Keratinocyte (primary cell): ENCODE measurements at regions not wholly inside any gene's neighbourhood (a gene's known extent, or its start where the extent isn't known, plus 50 kb on each side); places are given as distances from the start of the nearest gene placed in this dataset.

Experiments
- DNase-seq: peaks from one replicate; pipeline ENCODE4 v3.0.0-alpha.2; 2011; ENCODE audit warnings: low read depth, missing footprints, low spot score
- FAIRE-seq: peaks from 2 replicates; lab custom pipeline; 2011; peaks lifted over from hg19 to GRCh38; lab: Jason Lieb, UNC
- H2AFZ ChIP-seq: 2 replicates; pipeline ENCODE4 v1.6.0; 2012; ENCODE audit warnings: low read length, control low read depth, inconsistent platforms; ENCODE audit not compliant: control insufficient read depth
- H3K27ac ChIP-seq: 2 replicates; pipeline ENCODE4 v1.5.1; 2011; ENCODE audit warnings: low read length; ENCODE audit not compliant: control insufficient read depth, insufficient read depth
- H3K27me3 ChIP-seq: 3 replicates; pipeline ENCODE4 v1.6.0; 2011; ENCODE audit warnings: low read length; ENCODE audit not compliant: control insufficient read depth, insufficient read depth; ENCODE audit errors: extremely low read depth
- H3K36me3 ChIP-seq, 2 experiments: 2 replicates in 1 of 2; 3 replicates in 1 of 2; pipeline ENCODE4 v1.5.1; 2011; ENCODE audit warnings: low read length in 2 of 2, mild to moderate bottlenecking in 1 of 2; ENCODE audit not compliant: control insufficient read depth in 2 of 2, insufficient read depth in 2 of 2; ENCODE audit errors: extremely low read depth in 1 of 2
- H3K4me1 ChIP-seq: 3 replicates; pipeline ENCODE4 v1.5.1; 2011; ENCODE audit warnings: low read length; ENCODE audit not compliant: control insufficient read depth, insufficient read depth; ENCODE audit errors: extremely low read depth
- H3K4me2 ChIP-seq: 3 replicates; pipeline ENCODE4 v1.6.0; 2011; ENCODE audit warnings: low read depth, low read length; ENCODE audit not compliant: control insufficient read depth, insufficient read depth; ENCODE audit errors: extremely low read depth
- H3K4me3 ChIP-seq, 3 experiments: fragments of 200-600 bp in 1 of 3; sonication (generic) in 1 of 3; 2 replicates in 2 of 3; 3 replicates in 1 of 3; pipeline ENCODE4 v1.5.1; 2011 to 2016; ENCODE audit warnings: low read length in 3 of 3, mild to moderate bottlenecking in 3 of 3, control low read depth in 2 of 3, inconsistent platforms in 1 of 3, low read depth in 1 of 3, mixed read lengths in 1 of 3, mixed run types in 1 of 3, moderate library complexity in 1 of 3; ENCODE audit not compliant: control insufficient read depth in 2 of 3, insufficient read depth in 2 of 3; ENCODE audit errors: extremely low read depth in 1 of 3
- H3K79me2 ChIP-seq: 2 replicates; pipeline ENCODE4 v1.6.0; 2012; ENCODE audit warnings: low read length; ENCODE audit not compliant: control insufficient read depth, insufficient read depth
- H3K9ac ChIP-seq: 3 replicates; pipeline ENCODE4 v1.6.0; 2011; ENCODE audit warnings: low read length; ENCODE audit not compliant: control insufficient read depth, insufficient read depth; ENCODE audit errors: extremely low read depth
- H3K9me1 ChIP-seq: 3 replicates; pipeline ENCODE4 v1.6.0; 2011; ENCODE audit warnings: low read length; ENCODE audit not compliant: control insufficient read depth, insufficient read depth; ENCODE audit errors: extremely low read depth
- H3K9me3 ChIP-seq: 2 replicates; pipeline ENCODE4 v1.5.1; 2012; ENCODE audit warnings: low read depth, low read length; ENCODE audit not compliant: control insufficient read depth
- H4K20me1 ChIP-seq: 3 replicates; pipeline ENCODE4 v1.6.0; 2011; ENCODE audit warnings: low read length; ENCODE audit not compliant: control insufficient read depth, insufficient read depth; ENCODE audit errors: extremely low read depth
- CTCF ChIP-seq, 3 experiments: IDR thresholded peaks in 1 of 3; conservative IDR thresholded peaks in 1 of 3; optimal IDR thresholded peaks in 1 of 3; 2 replicates in 2 of 3; 3 replicates in 1 of 3; pipeline versions ENCODE3 to v1.5.1; 2011; ENCODE audit warnings: low read length in 3 of 3, mild to moderate bottlenecking in 3 of 3, moderate library complexity in 2 of 3, control low read depth in 1 of 3, inconsistent platforms in 1 of 3; ENCODE audit not compliant: insufficient read depth in 2 of 3; ENCODE audit errors: extremely low read depth in 1 of 3
- EZH2 ChIP-seq: IDR thresholded peaks from one replicate; pipeline ENCODE4 v1.6.1; 2012; ENCODE audit warnings: inconsistent platforms, mild to moderate bottlenecking, low read length, moderate library complexity
- dilution Hi-C: fragments of 300-500 bp; cut with MboI; formaldehyde crosslinking; loops from one replicate; pipeline ENCODE4 v1.7.0; 2020; ENCODE audit warnings: low sequenced_read_pairs; ENCODE audit not compliant: extremely low pct_ligation_motif_present

DNA sequence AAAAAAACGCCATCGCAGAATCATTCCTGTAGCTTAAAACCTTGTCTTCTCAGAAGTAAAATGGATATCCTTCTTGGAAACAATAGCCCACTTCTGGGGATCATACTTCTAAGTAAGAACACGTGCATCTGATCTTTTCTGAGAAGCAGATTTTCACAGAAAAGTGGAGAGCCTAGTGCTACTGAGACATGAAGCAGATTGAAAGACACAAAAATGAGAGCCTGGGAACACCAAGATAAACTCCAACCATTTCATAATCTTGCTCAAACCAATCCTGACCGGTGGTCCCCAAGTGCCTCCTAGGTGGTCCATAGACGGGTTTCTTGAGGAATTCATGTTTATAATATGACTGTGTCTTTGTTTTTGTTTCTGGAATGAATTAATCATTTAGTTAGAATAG is 191.2 kb downstream of the IRS1 start:
- TF ChIP-seq EZH2 (no peak), CTCF (optimal IDR thresholded peaks at IDR 0.05 in 1 of 3, IDR thresholded peaks at IDR 0.05 in 1 of 3, conservative IDR thresholded peaks at IDR 0.05 in 1 of 3; ENCODE audit: extremely low read depth in 1 of 3, insufficient read depth in 2 of 3, low read length in 3 of 3) (no peak)
- H3K9me1 ChIP-seq = no peaks in the 10 kb centered on the region
- no peaks in the 10 kb centered on the region for H4K20me1 ChIP-seq
- H3K4me3 ChIP-seq = no peak overlapping the region
- peaks cover 10% of the 10 kb centered on the region for H3K4me1 ChIP-seq
- H3K36me3 ChIP-seq = no peaks in the 10 kb centered on the region
- H2AFZ ChIP-seq = no peak overlapping the region
- no peak overlapping the region for H3K27ac ChIP-seq
- H3K4me2 ChIP-seq = no peak overlapping the region
- no peak overlapping the region for H3K9ac ChIP-seq
- no peaks in the 10 kb centered on the region for H3K9me3 ChIP-seq
- DNase-seq (no peak), FAIRE-seq (no peak)
- dilution Hi-C loops = no loop called here
- no peaks in the 10 kb centered on the region for H3K27me3 ChIP-seq
- no peaks in the 10 kb centered on the region for H3K79me2 ChIP-seq

- dilution Hi-C loops = no loop called here
- Histone ChIP-seq H3K79me2 (no peaks in the 10 kb centered on the region), H3K27ac (peak overlapping the region; percentile 21), H3K36me3 (no peaks in the 10 kb centered on the region), H3K4me3 (no peak overlapping the region), H3K9ac (no peak overlapping the region), H2AFZ (no peak overlapping the region), H3K4me1 (peaks cover 10% of the 10 kb centered on the region), H3K27me3 (no peaks in the 10 kb centered on the region), H4K20me1 (no peaks in the 10 kb centered on the region), H3K9me3 (no peaks in the 10 kb centered on the region), H3K9me1 (no peaks in the 10 kb centered on the region), H3K4me2 (no peak overlapping the region)
- no peak for FAIRE-seq
- no peak for TF ChIP-seq EZH2
- TF ChIP-seq CTCF (optimal IDR thresholded peaks at IDR 0.05 in 1 of 3, IDR thresholded peaks at IDR 0.05 in 1 of 3, conservative IDR thresholded peaks at IDR 0.05 in 1 of 3; ENCODE audit: extremely low read depth in 1 of 3, insufficient read depth in 2 of 3, low read length in 3 of 3) = no peak
- no peak for DNase-seq
These were observed 192.2 kb downstream of the IRS1 start for GRCh38 chr2:226607379-226607778.
